Bronchial epithelial cell (primary cell): ENCODE measurements at regions not wholly inside any gene's neighbourhood (a gene's known extent, or its start where the extent isn't known, plus 50 kb on each side); places are given as distances from the start of the nearest gene placed in this dataset.

ENCODE experiments used
- DNase-seq: peaks from one replicate; pipeline ENCODE4 v3.0.0-alpha.2; 2010; ENCODE audit warnings: low read depth
- FAIRE-seq: peaks from 2 replicates; lab custom pipeline; 2011; peaks lifted over from hg19 to GRCh38; lab: Jason Lieb, UNC
- H3K27me3 ChIP-seq: 2 replicates; pipeline ENCODE4 v1.5.1; 2011; ENCODE audit warnings: low read length; ENCODE audit not compliant: control insufficient read depth, insufficient read depth
- H3K36me3 ChIP-seq: 2 replicates; pipeline ENCODE4 v1.5.1; 2011; ENCODE audit warnings: low read length; ENCODE audit not compliant: control insufficient read depth, insufficient read depth
- H3K4me3 ChIP-seq: 2 replicates; pipeline ENCODE4 v1.5.1; 2011; ENCODE audit warnings: mild to moderate bottlenecking, low read depth, low read length, control low read depth
- CTCF ChIP-seq: IDR thresholded peaks from 2 replicates; pipeline ENCODE4 v1.5.1; 2011; ENCODE audit warnings: mild to moderate bottlenecking, moderate library complexity, low read length, control low read depth, inconsistent platforms; ENCODE audit not compliant: insufficient read depth, severe bottlenecking

- Histone ChIP-seq H3K36me3 (no peaks in the 10 kb centered on the region), H3K4me3 (no peak overlapping the region), H3K27me3 (peaks cover 29% of the 10 kb centered on the region)
- no peak for TF ChIP-seq CTCF
- FAIRE-seq (no peak), DNase-seq (no peak)
These were observed 69.1 kb upstream of the TBCA start for GRCh38 chr5:77845324-77845646.

- Histone ChIP-seq H3K36me3 (no peaks in the 10 kb centered on the region), H3K27me3 (peaks cover 29% of the 10 kb centered on the region), H3K4me3 (no peak overlapping the region)
- TF ChIP-seq CTCF: no peak
- FAIRE-seq (no peak), DNase-seq (no peak)
These were observed 68.6 kb upstream of the TBCA start for GRCh38 chr5:77844623-77845323.

- H3K27me3 ChIP-seq: peaks cover 29% of the 10 kb centered on the region
- H3K36me3 ChIP-seq: no peaks in the 10 kb centered on the region
- no peak for TF ChIP-seq CTCF
- no peak for DNase-seq
- no peak for FAIRE-seq
- no peak overlapping the region for H3K4me3 ChIP-seq
These were observed 68.2 kb upstream of the TBCA start for GRCh38 chr5:77844373-77844622.

GRCh38 chr5:77843570-77844372 lies 67.6 kb upstream of the TBCA start:
- Histone ChIP-seq H3K27me3 (peaks cover 29% of the 10 kb centered on the region), H3K4me3 (no peak overlapping the region), H3K36me3 (no peaks in the 10 kb centered on the region)
- TF ChIP-seq CTCF: no peak
- FAIRE-seq: no peak
- no peak for DNase-seq

- Histone ChIP-seq H3K27me3 (peaks cover 24% of the 10 kb centered on the region), H3K4me3 (no peak overlapping the region), H3K36me3 (no peaks in the 10 kb centered on the region)
- FAIRE-seq (no peak), DNase-seq (no peak)
- TF ChIP-seq CTCF: no peak
These were observed 66.1 kb upstream of the TBCA start for GRCh38 chr5:77842243-77842642.
